ENCODE measurements at regions not wholly inside any gene's neighbourhood (a gene's known extent, or its start where the extent isn't known, plus 50 kb on each side); places are given as distances from the start of the nearest gene placed in this dataset.

DNA sequence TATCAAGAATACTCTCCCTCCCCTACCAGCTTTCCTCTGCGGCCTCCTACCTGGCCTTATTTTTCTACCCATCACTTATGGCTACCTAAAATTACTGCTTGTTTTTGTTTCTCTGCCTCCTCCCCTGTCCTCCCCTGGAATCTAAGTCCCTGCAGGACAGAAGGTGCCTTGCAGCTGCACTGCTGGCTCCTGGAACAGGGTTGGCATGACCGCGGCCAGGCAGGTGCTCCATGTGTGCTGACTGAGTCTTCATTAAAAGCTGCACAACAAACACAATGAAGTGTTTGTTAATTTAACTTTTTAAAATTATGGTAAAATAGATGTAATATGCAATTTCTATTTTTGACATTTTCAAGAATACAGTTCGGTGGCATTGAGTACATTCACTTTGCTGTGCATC is 171.9 kb upstream of the FHL2 start:
- H3K27me3 ChIP-seq (ENCODE audit: control insufficient read depth, insufficient read depth, low read length): peaks cover 53% of the 10 kb centered on the region
- no peak overlapping the region for H3K14ac ChIP-seq (replicated peaks; ENCODE audit: low read depth, low read length)
- peaks cover 6% of the 10 kb centered on the region for H3K4me1 ChIP-seq (ENCODE audit: control insufficient read depth, insufficient read depth, low read length)
- dilution Hi-C loops (cut with HindIII; ENCODE audit: low sequenced_read_pairs, unreplicated experiment): no loop called here
- H3K4ac ChIP-seq (ENCODE audit: low read depth, low read length): no peak overlapping the region
- ATAC-seq (ENCODE audit: low read depth) (no peak), DNase-seq (no peak)
- no peak overlapping the region for H3K4me2 ChIP-seq (ENCODE audit: low read depth, low read length)
- no peaks in the 10 kb centered on the region for H3K79me1 ChIP-seq (ENCODE audit: low read depth in 1 of 2, low read length in 2 of 2)
- BruUV-seq (replicated peaks): no TSS peak
- H4K8ac ChIP-seq (ENCODE audit: low read depth in 2 of 2, low read length in 2 of 2): no peak overlapping the region
- no peak overlapping the region for H3K18ac ChIP-seq (ENCODE audit: low read depth, low read length)
- in situ Hi-C loops (cut with MboI; ENCODE audit: low sequenced_read_pairs): no loop called here
- no peak overlapping the region for H2BK120ac ChIP-seq (ENCODE audit: low read depth, low read length)
- no peak overlapping the region for H3K56ac ChIP-seq (ENCODE audit: extremely low read depth, insufficient read depth, low read length)
- no peak overlapping the region for H2AK5ac ChIP-seq (ENCODE audit: low read depth, low read length)
- intact Hi-C loops (cut with micrococcal nuclease): loop anchor here (10.0 kb wide), 2 partner anchors 174 to 624 kb away; partner anchors contain the start of genes NCK2 and UXS1
- no peak for TF ChIP-seq POLR2A (IDR thresholded peaks at IDR 0.05; ENCODE audit: low read depth, low read length)
- WGBS, 2 experiments (ENCODE audit: extremely low coverage in 2 of 2, insufficient read length in 1 of 2): 60% methylated on average over 1 of the region's 4 CpGs; no CpG with 5 or more reads in 1 of the 2 experiments
- H3K36me3 ChIP-seq (ENCODE audit: control insufficient read depth, insufficient read depth, low read length): no peaks in the 10 kb centered on the region
- H2BK20ac ChIP-seq (ENCODE audit: low read depth, low read length): no peak overlapping the region
- no peak overlapping the region for H4K91ac ChIP-seq (ENCODE audit: insufficient read depth, low read depth, low read length)
- CTCF ChIA-PET: no interaction called here
- no peak overlapping the region for H3K23ac ChIP-seq (ENCODE audit: low read depth, low read length)
- H3K4me3 ChIP-seq (ENCODE audit: insufficient read depth, low read depth, low read length): no peak overlapping the region
- POLR2A ChIA-PET (ENCODE audit: unreplicated experiment): no interaction called here
- no peak overlapping the region for H2AK9ac ChIP-seq (replicated peaks; ENCODE audit: low read depth, low read length, poor library complexity)
- H4K20me1 ChIP-seq (ENCODE audit: insufficient read depth, low read length): no peaks in the 10 kb centered on the region
- no peaks in the 10 kb centered on the region for H3K9me1 ChIP-seq (ENCODE audit: insufficient read depth, low read length)
- no peak overlapping the region for H3K9ac ChIP-seq (ENCODE audit: low read depth, low read length)
- H2BK15ac ChIP-seq (ENCODE audit: low read depth, low read length): no peak overlapping the region
- H4K5ac ChIP-seq (ENCODE audit: low read depth, low read length): no peak overlapping the region
- H3K9me3 ChIP-seq (ENCODE audit: control insufficient read depth, insufficient read depth, low read length): no peaks in the 10 kb centered on the region
- no peak overlapping the region for H2AFZ ChIP-seq (replicated peaks; ENCODE audit: low read length, poor library complexity)
- no peak overlapping the region for H2BK5ac ChIP-seq (ENCODE audit: low read depth, low read length, poor library complexity, severe bottlenecking)
- H3K27ac ChIP-seq (ENCODE audit: insufficient read depth, low read length): no peak overlapping the region
